WI38 (cell line): ENCODE measurements at regions not wholly inside any gene's neighbourhood (a gene's known extent, or its start where the extent isn't known, plus 50 kb on each side); places are given as distances from the start of the nearest gene placed in this dataset.

ENCODE experiments used
- H3K4me3 ChIP-seq: 2 replicates; pipeline ENCODE4 v1.5.1; 2011; ENCODE audit warnings: low read depth, mild to moderate bottlenecking, control low read depth, low read length
- TF ChIP-seq, protein P1 (sequence below): IDR thresholded peaks from 2 replicates; pipeline ENCODE4 v1.5.1; 2012; ENCODE audit warnings: low read depth, mild to moderate bottlenecking, control low read depth, low read length

DNA sequence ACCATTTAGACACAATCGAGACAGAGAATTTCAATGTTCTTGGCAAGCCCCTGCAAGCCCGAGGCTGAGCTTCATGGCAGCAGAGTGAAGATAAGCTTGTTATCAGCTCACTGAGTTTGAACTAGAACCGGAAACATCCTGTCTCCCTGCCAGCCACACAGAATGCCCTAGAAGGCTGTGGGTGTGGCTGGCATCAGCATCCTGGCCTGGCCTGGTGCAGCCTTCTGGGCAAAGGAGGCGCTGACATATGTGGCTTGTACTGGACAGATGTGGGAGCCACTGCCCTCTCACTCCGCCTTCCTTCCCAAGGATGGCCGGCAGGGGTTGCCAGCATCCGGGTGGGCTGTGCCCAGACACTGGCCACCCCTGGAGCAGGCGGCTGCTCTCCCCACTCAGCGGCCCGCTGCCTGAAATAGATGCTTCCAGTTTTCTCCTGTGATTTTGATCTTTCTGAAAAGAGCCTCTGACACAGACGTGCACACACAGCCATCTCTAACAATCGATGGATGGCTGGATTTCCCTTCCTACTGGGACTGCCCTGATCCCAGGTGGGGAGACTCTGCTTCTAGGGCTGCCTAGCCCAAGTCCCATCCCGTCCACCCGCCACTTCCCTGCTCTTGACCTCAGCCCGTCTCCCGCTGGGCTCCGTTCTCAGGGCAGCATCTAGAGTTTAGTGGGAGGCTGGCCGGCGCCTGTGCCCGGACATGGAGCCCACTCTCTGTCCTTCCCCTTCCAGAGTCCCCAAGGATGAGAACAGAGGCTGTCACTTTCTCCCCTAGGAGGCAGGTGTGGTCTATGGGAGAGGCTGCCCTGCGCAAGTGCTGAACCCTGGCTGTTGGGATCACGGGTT, 149.7 kb downstream of the CTTN start:
- no peak overlapping the region for H3K4me3 ChIP-seq
- TF ChIP-seq, protein P1, sequence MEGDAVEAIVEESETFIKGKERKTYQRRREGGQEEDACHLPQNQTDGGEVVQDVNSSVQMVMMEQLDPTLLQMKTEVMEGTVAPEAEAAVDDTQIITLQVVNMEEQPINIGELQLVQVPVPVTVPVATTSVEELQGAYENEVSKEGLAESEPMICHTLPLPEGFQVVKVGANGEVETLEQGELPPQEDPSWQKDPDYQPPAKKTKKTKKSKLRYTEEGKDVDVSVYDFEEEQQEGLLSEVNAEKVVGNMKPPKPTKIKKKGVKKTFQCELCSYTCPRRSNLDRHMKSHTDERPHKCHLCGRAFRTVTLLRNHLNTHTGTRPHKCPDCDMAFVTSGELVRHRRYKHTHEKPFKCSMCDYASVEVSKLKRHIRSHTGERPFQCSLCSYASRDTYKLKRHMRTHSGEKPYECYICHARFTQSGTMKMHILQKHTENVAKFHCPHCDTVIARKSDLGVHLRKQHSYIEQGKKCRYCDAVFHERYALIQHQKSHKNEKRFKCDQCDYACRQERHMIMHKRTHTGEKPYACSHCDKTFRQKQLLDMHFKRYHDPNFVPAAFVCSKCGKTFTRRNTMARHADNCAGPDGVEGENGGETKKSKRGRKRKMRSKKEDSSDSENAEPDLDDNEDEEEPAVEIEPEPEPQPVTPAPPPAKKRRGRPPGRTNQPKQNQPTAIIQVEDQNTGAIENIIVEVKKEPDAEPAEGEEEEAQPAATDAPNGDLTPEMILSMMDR, result no peak

DNA sequence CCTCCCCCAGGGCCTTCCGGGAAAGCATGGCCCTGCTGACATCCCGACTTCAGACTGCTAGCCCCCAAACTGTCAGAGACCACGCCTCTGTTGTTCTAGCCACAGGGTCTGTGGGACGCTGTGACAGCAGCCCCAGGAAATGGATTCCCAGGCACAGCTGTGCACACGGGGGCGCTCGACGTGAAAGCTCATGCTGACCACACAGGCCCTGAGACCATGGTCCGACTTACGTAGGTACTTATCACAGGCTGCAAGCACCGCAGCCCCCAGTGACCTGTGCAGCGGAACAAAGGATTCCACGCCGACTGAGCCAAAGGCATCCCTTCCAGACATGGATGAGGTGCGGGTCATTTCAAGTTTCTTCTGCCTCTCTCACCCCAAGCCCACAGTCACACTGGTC, 150.6 kb downstream of the CTTN start:
- H3K4me3 ChIP-seq, result no peak overlapping the region
- TF ChIP-seq, protein P1, result no peak

DNA sequence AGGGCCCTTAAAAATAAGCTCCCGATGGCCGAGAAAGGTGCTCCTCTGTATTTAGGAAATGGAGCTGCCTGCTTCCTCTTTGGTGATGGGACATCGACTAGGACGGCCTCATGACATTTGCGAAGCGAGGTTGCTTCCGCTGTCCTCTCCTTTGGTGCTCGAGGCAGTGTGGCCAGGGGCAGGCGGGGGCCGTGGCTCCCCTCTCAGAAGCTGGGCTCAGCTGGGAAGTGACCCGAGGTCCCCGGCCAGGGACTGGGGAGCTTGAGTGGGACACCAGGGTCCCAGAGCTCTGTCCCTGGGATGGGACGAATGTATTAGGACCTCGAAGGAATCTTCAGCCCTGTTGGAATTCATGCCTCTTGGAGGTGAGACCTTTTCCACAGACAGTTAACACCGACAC, 151.1 kb downstream of the CTTN start:
- TF ChIP-seq, protein P1, result no peak
- H3K4me3 ChIP-seq, result no peak overlapping the region

DNA sequence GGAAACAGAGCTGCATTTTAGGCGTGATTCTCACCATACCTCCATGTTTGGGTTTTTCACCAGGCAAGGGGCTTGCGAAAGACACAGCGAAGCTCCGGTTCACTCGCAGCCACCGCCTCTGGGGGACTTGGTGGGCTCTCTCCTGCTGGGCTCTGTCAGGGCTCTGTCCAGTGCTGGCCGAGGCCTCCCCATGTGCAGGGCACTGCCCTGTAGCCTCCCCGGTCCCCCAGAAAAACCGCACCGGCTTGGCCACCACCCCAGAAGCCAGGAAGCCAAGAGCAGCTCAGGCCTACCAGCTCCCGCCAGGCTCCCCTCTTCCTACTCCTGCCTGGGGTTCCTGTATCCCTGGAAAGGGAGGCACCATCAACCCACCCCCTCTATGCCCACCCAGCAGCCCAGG, 151.5 kb downstream of the CTTN start:
- TF ChIP-seq, protein P1, result no peak
- no peak overlapping the region for H3K4me3 ChIP-seq

DNA sequence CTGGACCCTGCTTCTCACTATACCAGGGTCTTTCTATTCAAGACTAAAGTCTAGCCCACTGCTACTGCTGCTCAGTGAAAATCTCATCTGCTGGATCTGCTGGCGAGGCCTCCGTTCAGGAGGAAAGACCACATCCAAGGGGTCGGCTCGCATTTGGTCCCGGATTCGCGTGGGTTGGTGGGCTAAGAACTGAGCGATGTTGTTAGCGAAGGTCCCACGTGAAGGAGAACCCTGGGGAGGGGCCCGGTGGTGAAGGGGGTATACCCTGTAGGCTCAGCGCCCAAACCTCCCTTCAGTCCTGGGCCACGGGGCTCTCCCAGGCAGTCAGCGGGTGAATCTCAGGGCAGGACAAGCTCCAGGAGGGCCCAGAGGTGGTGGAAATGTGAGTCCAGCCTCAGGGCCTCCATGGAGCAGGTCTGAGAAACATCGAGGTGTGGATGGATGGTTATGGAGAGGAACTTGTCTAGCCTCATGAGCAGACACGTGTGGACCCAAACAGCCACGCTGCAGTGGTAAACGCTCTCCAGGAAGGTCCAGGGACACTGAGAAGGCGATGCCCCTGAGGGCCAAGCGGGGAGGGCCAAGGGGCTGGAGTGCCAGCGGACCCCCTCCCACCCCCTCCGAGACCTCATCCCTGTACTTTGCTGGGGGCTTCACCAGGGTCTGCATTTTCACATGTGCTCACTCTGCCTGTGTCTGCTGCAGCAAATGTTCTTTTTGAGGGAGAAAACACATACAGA, 152.3 kb downstream of the CTTN start:
- H3K4me3 ChIP-seq, result no peak overlapping the region
- TF ChIP-seq, protein P1, result no peak

DNA sequence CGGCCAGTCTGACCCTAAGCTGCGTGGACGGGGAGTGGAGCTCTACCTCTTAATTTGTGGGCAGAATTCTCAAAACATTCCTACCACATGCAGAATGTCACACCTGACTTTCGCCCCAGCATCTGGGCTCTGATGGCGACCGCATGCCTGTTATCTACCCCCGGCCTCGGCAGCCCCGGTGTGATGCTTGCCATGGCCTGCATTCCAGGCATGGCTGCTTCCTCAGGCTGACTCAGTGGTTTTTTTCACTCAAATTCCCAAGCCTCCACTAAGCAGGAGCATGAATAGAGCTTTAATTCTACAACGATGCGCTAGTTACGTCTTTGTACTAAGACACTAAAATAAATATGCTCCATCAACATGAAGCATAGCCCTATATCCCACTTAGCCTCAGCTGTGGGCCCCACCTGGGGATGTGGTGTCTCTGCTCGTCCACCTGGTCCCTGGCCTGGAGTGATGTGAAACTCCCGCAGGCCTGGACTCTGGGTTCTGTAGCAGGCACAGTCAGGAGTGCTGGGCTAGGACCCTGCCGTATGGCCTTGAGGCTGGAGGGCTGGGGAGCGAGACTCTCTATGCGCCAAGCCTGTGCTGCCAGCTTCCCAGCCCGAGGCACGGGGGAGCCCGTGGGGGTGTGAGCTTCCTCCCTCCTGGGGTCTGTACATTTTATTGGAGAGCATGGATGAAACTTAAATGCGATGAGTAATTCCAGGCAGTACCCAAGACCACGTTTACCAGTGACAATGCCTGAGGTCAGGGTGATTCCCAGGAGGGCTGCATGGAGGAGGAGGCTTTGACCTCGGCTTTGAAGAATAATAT, 153.2 kb downstream of the CTTN start:
- TF ChIP-seq, protein P1, result no peak
- no peak overlapping the region for H3K4me3 ChIP-seq
